ENCODE measurements at regions not wholly inside any gene's neighbourhood (a gene's known extent, or its start where the extent isn't known, plus 50 kb on each side); places are given as distances from the start of the nearest gene placed in this dataset.
"Not testable (repeated sequence)": the region's sequence is repeated elsewhere in the genome, so short reads cannot be mapped to it uniquely, and the experiment has no call there.

DNA sequence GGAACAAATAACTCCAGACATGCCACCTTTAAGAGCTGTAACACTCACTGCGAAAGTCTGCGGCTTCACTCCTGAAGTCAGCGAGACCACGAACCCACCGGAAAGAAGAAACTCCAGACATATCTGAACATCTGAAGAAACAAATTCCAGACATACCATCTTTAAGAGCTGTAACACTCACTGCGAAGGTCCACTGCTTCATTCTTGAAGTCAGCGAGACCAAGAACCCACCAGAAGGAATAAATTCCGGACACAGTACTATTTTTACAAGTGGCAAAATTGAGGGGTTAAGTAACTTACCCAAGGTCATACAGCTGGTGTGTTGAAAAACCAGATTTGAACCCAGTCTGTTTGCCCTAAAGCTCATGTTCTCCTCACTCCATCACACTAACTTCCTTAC, 96.8 kb upstream of the GALNT15 start:
- not testable (repeated sequence) for DNase-seq

DNA sequence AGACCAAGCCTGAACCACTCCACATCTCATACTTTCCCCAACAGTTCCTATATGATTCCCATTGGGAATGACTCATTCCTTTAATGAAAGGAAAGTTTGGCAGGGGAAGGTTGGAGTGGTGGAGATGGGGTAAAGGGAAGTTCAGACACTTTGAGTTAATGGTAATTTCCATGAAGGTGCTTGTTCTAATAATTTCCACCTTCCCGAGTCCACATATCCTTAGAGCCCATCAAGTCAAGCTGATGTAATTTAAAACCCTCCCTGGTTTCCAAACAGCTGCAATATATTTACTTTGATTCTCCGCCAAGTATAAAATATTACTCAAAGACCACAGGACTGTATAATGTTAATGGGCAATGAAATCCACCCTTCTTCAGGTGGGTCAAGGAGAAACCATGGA, 95.0 kb upstream of the GALNT15 start:
- no peak for DNase-seq

DNA sequence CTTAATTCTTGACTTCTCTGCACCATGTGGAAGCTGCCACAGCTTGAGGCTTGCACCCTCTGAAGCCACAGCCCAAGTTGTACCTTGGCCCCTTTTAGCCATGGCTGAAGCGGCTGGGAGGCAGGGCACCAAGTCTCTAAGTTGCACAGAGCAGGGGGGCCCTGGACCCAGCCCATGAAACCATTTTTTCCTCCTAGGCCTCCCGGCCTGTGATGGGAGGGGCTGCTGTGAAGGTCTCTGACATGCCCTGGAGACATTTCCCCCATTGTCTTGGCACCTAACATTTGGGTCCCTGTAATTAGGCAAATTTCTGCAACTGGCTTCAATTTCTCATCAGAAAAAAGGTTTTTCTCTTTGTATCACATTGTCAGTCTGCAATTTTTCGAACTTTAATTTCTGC, 92.8 kb upstream of the GALNT15 start:
- DNase-seq, result no peak

DNA sequence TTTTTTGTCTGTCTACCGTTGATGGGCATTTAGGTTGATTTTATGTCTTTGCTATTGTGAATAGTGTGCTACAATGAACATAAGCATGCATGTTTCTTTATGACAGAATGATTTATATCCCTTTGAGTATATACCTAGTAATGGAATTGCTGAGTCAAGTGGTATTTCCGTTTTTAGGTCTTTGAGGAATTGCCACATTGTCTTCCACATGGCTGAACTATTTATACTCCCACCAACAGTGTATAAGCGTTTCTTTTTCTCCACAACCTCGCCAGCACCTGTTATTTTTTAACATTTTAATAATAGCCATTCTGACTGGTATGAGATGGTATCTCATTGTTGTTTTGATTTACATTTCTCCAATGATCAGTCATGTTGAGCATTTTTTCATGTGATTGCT, 89.6 kb upstream of the GALNT15 start:
- no peak for DNase-seq

DNA sequence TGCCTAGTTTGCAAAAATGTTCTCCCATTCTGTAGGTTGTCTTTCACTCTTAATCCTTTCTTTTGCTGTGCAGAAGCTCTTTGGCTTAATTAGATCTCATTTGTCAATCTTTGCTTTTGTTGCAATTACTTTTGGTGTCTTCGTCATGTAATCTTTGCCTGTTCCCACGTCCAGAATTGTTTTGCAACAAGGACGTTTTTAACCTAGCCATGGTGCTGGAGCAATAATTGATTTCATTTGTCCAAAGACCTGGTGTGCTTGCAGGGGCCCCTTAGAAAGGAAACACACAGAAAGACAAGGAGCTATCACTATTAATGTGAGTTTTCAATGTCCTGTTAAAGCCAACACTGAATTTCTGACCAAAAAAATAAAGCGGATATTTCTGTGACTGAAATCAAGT, 89.1 kb upstream of the GALNT15 start:
- DNase-seq, result no peak

DNA sequence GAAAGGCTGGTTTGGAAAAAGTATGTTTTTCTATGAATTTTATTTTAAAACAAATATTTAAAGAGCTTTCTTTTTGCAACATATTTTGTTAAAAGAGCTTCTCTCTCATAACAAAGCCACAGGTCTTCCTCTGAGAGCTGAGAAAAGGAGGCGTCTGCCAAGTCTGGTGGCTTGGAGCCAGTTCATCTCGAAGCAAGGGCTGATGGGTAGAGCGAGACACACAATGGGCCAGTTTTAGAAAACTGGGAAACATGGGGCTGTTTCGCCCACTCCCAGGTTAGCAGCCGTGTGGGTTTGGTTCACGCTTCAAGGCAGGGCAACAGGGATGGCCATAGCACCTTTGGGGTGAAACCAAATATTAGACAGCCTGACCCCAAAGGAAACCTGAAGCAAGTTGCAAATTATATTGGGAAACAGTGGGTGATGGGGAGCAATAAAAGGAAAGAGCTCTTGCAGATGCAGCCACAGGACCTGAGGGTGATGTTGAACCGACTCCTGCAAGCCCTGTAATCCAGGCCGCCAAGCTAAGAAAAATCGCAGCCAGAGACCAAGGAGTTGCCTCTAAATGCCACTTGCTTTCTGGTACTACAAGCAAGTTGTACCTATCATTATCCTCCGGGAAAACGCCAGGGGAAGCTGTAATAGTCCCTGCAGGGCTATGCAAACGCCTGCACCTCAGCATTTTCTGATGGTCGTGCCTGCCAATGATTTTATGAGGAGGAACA, 88.4 kb upstream of the GALNT15 start:
- DNase-seq, result no peak

DNA sequence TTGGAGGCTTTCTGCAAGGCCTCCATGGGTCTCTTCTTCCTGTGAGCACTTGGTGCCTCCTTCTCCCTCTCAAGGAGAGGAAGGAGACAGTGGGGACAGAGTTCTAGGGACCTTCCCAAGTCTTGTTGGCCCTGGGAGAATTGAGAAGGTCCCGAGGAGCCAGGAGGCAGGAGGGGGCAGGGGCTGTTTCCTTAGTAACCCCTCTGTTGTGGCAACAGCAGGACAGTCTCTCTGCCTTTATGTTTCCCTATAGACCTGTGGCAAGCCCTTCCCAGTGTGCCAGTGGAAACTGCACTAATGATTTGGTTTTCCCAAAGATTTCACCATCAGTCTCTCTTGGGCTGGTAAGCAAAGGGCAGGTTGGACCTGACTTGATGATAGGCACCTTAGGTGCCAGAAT, 87.8 kb upstream of the GALNT15 start:
- no peak for DNase-seq

DNA sequence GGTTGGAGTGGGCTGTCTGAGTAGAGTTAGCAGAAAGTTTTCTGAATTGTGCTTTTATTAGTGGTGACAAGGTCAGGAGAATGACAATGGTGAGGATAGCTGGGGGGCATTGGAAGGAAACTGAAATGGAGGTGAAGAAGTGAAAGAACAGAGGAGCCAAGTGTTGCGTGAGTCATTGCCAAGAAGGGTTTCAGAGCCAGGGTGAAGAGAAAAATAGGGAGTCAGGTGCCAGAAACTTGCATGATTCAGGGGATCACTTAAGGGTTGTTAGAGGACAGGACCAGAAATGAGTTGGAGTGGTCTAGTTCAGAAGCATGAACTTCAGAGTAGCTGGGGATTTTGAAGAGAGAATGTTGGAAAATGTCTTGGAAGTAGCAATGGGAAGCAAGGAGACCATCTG, 86.0 kb upstream of the GALNT15 start:
- DNase-seq, result no peak

DNA sequence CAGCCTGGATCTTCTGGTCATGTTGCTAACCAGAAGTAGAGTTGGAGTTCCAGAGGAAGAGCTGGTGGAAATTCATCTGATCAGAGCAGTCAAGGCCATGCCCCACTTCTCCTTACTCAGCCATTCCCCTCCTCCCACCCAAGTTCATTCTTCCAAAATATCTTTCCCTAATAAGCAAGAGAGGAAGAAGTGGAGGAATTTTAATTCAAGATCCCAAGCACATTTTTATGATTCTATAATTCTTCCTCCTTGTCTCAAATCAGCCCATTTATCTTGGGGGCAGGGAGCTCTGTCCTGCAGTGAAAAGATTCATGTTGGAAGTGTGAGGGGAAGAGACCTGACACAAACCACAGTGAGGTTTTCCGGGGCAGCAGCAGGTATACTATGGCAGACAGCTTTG, 85.0 kb upstream of the GALNT15 start:
- DNase-seq, result no peak

DNA sequence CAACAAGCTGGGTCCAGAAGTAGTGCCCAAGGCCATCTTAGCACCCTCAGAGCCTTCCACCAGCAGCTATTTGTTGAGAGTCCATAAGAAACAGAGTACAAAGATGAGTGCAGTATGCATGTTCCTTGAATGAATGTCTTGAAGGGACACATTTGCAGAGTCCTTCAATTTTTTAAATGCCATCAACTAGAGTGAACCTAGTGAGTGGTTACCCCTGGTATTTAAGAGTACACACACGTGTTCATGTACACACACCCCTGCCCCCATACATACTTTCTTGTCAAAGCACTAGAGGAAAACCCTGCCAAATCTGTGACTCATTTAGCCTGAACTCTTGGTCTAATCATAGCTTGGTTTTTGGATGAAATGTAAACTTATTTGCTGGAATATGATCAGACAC, 84.5 kb upstream of the GALNT15 start:
- DNase-seq, result no peak

DNA sequence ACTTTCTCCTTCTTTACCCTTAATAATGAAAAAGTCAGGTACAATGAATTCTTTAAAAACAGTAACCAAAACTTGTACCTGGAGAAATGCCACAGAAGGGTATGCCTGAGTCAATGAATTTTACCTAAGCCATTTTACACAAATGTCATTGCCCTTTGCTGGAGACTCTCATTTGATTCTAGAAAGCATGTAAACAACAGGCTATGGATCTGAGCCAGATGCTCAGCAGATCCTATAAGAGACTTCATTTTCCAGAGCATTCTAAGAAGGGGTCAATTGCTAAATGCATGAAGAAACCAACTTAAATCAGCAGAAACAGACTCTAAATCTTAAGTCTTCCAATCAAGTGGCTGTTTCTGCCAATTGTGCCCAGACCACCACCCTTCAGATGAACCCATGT, 83.8 kb upstream of the GALNT15 start:
- no peak for DNase-seq

DNA sequence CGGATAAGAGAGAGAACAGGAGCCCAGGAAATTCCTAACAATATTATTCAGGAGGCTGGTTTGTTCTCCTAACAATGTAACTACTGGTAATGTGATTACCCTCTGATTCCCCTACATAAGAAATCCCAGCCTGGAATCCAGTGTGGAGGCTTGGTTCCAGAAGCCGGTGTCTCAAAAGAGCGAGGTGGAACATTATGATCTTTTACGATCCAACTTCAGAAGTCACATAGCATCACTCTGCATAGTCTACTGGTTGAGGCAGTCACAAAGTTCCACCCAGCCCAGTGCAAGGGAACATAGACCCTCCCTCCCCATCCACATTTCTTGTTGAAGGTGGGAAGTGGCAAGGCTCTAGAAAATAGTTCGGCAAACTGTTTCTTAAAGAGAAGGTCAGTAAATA, 81.6 kb upstream of the GALNT15 start:
- DNase-seq, result no peak

DNA sequence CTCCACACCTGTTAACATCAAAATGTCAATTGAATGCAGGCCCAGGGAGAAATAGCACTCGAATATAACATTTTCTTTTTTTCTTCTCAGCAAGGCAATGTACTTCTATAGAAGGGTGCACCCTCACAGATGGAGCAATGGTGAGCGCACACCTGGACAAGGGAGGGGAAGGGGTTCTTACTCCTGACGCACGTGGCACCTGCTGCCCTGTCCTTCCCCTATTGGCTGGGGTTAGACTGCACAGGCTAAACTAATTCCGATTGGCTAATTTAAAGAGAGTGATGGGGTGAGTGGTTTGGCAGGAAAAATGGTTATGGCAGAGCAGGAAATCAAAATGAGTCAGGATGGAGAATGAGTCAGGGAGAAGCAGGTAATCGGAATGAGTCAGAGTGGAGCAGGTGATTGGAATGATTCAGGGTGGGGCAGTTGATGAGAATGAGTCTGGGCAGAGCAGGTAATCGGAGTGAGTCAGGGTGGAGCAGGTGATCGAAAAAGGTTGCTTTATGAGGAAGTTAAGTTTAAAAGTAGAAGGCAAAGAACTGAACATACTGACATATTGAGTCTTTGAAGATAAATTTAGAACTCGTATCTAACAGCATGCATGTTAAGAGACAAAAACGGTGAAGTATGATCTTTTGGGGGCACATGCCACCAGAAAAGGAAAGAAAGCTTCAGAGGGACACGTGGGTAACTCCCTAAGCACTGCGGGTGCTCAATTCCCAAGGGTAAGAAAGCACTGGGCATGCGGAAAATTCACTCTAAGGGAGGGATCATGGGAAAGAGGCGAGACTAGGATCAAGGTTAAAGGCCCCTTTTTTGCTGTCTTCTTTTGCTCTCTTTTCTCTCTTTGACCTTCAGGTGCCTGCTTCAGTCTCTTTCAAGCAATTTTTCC, 72.9 kb upstream of the GALNT15 start:
- no peak for DNase-seq

DNA sequence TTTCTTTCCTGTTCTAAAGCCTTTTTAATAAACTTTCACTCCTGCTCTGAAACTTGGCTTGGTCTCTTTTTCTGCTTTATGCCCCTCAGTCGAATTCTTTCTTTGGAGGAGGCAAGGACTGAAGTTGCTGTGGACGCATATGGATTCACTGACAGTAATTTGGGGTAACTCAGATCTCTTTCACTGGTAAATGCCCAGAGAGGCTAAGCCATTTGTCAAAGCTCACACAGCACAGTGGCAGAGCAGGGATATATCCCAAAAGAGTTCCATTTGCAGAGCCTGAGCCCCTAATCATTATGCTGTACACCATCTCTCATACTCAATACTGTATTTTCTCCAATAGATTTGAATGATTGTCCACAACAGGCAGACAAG, 72.3 kb upstream of the GALNT15 start:
- no peak for DNase-seq

DNA sequence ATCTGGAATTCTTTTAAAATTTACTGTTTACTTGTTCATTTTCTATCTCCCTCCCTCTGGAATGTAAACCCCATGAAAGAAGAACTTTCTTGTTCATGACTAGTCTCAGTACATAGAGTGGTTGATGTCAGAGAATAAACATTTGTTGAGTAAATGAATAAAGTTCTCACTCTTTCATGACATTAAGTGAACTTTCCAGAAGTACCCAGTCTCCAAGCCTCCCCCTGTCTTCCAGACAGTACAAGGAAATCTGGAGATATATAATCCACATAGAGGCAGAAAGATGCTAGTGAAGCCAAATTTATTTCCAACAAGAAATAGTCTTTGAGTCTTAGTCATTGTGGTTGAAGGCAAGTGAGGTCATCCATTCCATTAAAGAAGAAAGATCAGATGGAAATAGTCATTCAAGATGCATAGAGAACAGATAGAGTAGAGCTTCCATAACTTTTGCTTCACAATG, 71.5 kb upstream of the GALNT15 start:
- DNase-seq, result no peak

DNA sequence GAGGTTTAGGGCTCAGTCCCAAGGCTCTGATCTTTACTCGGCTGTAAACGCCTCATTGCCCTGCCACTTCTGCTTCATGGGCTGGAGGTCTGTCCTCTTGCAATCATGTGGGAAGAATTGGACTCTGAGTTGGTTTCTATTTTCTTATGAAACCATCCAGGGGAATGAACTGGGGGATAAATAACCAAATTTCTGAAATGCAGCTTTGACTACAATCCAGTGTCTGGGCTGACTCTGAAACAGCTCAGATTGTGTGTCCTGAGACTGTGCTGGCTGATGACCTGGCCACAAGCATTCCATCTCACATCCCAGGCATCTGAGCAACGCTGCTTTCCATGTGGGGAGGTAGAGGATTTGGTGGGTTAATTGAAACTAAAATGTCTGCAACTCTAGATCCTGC, 71.0 kb upstream of the GALNT15 start:
- DNase-seq, result no peak

DNA sequence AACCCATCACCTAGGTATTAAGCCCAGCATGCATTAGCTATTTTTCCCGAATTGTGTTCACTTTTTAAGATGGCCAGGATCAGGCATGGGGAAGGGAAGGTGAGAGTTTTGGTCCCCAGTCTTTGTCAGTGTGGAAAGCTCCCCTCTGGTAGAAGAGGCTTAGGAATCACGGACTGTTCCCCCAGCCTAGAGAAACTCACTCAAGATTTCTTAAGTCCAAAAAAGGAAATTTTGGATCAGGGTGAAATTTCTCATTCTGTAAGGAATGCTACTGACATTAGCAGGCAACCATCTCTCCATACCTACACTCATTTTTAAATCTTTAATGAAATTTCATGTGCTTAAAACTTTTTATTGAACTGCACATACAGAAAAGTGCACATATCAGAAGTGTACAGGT, 70.3 kb upstream of the GALNT15 start:
- no peak for DNase-seq

DNA sequence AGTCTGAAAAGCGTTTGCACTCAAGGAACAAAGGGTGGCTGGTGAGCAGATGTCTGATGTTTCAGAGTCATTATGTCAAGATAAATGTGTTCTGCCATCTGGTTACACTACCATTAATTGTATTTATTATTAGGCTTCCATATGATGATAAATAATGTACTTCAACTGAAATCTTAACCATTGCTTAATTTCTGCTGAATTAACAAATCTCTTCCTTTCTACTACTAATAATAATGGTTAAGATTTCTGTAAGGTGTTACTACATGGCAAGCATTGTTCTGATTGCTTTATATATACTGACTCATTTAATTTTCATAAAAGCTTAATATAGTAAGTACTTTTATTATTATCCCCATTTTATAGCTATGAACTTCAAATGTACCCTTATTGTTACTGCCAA, 68.4 kb upstream of the GALNT15 start:
- no peak for DNase-seq

DNA sequence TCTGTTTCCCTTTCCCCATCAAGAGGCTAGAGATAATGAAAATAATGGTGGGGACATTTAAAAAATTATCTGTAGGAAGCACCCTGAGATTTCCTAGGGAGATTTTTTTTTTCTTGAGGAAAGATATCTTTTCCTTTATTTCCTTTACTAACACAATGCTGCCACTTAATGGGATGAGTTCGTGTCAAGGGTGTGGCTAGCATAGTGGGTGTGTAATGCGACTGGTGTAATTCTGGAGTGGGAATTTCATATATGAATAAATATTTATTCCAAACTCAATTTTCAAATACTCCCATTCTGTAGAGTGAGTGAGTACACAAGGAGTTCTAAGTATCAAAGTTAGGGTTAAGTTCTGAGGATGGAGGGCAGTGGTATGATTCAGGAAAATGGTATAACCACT, 66.1 kb upstream of the GALNT15 start:
- no peak for DNase-seq

DNA sequence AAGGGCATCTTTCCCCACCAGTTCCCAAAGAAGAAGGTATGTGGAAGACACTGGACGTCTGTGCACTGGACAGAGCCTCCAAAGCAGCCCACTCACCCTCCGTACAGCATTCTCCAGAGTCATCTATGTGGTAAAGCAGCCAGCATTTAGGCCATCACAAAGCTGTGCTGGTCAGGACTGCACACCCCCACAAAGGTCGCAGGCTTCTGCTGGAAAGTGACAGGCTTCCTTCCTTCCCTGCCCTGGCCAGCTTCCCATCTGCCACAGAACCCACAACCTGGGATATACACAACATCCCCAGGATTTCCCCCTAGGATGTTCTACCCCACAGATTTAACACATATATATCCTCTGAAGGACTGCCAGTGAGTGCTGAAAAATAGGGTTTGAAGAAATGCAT, 64.6 kb upstream of the GALNT15 start:
- DNase-seq, result no peak

DNA sequence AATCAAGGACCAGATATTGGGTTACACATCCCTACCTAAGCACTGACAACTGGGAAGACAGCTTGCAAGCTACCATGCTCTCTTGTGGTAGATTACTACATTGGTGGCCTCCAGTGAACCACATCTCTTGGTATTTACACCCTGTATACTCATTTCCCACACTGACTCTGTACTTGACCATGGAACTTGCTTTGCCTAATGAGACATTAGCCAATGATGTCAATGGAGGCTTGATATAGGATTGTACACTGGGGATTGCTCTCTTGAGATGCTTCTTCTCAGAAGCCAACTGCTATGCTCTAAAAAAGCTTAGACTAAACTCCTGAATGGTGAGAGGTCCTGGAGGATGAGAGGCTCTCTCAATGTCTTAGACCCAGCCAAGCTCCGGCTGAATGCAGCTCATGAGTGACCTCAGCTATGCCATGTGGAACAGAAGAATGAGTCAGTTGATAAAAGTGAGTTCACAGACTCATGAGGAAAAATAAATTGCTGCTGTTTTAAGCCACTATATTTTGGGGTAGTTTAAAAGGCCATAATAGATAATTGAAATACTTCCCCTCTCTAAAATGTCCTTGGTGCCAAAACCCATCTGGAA, 61.5 kb upstream of the GALNT15 start:
- DNase-seq, result no peak

DNA sequence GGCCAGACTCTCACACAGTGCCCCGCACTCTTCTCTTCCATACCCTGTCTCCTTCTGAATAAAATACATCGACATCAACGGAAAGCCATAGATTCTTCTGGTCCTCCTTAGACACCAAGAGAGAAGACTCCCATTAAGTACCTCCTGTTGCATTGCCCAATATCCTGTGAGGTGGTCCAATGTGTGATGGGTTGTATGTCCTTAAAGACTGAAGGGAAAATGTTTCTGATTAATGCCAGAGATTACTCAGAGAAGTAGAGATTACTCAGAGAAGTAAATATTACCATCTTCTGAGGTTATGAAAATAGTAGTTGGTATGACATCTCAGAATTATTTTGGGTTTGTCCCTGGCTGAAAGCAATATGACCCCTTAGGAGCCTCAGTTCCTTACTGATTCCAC, 60.8 kb upstream of the GALNT15 start:
- no peak for DNase-seq

DNA sequence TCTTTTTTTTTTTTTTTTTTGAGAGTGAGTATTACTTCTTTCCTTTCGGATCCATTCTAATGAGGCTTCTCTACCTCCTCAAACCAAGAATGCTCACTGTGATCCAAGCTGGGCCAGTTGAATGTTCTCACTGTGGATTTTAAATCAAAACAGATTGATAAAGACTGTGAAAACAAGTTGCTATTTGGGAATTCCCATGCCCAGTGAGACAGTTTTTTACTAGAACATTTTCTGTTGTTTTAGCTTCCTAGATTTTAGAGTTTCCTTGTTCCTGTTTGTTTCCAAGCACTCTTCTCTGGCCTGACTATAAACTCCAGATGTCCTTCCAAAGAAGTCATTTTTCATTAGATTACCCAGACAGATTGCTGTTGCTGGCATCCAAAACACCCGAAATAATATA, 60.1 kb upstream of the GALNT15 start:
- DNase-seq, result no peak

DNA sequence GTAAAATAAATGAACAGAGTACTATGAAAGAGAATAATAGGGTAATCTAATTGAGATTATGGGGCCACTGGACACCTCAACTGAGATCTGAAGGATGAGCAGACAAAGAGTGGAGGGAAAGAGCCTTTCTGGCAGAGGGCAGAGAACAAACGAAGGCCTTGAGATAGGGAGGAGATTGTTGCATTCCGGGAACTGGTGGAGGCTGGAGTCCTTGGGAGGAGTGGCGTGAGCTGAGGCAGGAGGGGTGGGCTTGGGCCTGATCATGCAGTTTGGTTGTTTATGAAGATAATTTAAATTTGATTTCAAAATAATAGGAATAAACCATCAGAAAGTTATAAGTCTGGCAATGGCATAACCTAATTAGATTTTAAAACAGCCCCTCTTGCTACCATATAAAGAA, 59.5 kb upstream of the GALNT15 start:
- no peak for DNase-seq
